Fibroblast of mammary gland (primary cell): ENCODE measurements at regions not wholly inside any gene's neighbourhood (a gene's known extent, or its start where the extent isn't known, plus 50 kb on each side); places are given as distances from the start of the nearest gene placed in this dataset.

Source experiments
- DNase-seq: peaks from one replicate; pipeline ENCODE4 v3.0.0-alpha.2; 2010; ENCODE audit warnings: low read depth
- H3K4me3 ChIP-seq: 2 replicates; pipeline ENCODE4 v1.5.1; 2011; ENCODE audit warnings: low read depth, mild to moderate bottlenecking, low read length, moderate library complexity; ENCODE audit not compliant: control insufficient read depth
- CTCF ChIP-seq: conservative IDR thresholded peaks from 2 replicates; pipeline ENCODE4 v1.5.1; 2011; ENCODE audit warnings: low read depth, low read length, inconsistent platforms; ENCODE audit not compliant: control insufficient read depth, insufficient read depth

GRCh38 chr2:223532161-223532560 is 70.0 kb downstream of the SCG2 start:
- no peak for DNase-seq
- TF ChIP-seq CTCF, result no peak
- H3K4me3 ChIP-seq, result no peak overlapping the region

GRCh38 chr2:223532712-223533111 is 69.4 kb downstream of the SCG2 start:
- H3K4me3 ChIP-seq, result no peak overlapping the region
- no peak for DNase-seq
- TF ChIP-seq CTCF, result no peak

GRCh38 chr2:223536546-223536945 is 65.6 kb downstream of the SCG2 start:
- no peak for TF ChIP-seq CTCF
- no peak for DNase-seq
- H3K4me3 ChIP-seq, result no peak overlapping the region

- TF ChIP-seq CTCF, result no peak
- DNase-seq, result no peak
- H3K4me3 ChIP-seq, result no peak overlapping the region
These were observed 65.0 kb downstream of the SCG2 start for GRCh38 chr2:223537115-223537514.

- no peak overlapping the region for H3K4me3 ChIP-seq
- no peak for TF ChIP-seq CTCF
- DNase-seq, result peak; percentile 54
These were observed 64.2 kb downstream of the SCG2 start for GRCh38 chr2:223537651-223538601.

GRCh38 chr2:223538920-223539440 is 63.2 kb downstream of the SCG2 start:
- DNase-seq, result no peak
- TF ChIP-seq CTCF, result no peak
- H3K4me3 ChIP-seq, result no peak overlapping the region
